Activated T-cell treated with anti-CD3 and anti-CD28 coated beads, Interleukin-2, amount 50 U/mL, for 24 hours (primary cell): ENCODE measurements at regions not wholly inside any gene's neighbourhood (a gene's known extent, or its start where the extent isn't known, plus 50 kb on each side); places are given as distances from the start of the nearest gene placed in this dataset.

ENCODE experiments used
- DNase-seq: peaks from one replicate; pipeline ENCODE4 v3.0.0-alpha.2; 2020
- H3K27ac Mint-ChIP-seq: 2 replicates; pipeline ENCODE4 v1.8.0; 2020; ENCODE audit warnings: mild to moderate bottlenecking, mixed read lengths
- H3K27me3 Mint-ChIP-seq: 2 replicates; pipeline ENCODE4 v1.8.0; 2020; ENCODE audit warnings: mixed read lengths
- H3K36me3 Mint-ChIP-seq: 2 replicates; pipeline ENCODE4 v1.8.0; 2020; ENCODE audit warnings: low read depth, mixed read lengths
- H3K4me1 Mint-ChIP-seq: 2 replicates; pipeline ENCODE4 v1.8.0; 2020; ENCODE audit warnings: low read depth, mixed read lengths
- H3K4me3 Mint-ChIP-seq: 2 replicates; pipeline ENCODE4 v1.8.0; 2020; ENCODE audit warnings: mild to moderate bottlenecking, moderate library complexity, mixed read lengths
- H3K9me3 Mint-ChIP-seq: 2 replicates; pipeline ENCODE4 v1.8.0; 2020; ENCODE audit warnings: mixed read lengths

GRCh38 chr14:55734731-55735130, 154.7 kb downstream of the KTN1 start:
- H3K36me3 Mint-ChIP-seq: no peaks in the 10 kb centered on the region
- H3K27ac Mint-ChIP-seq: no peak overlapping the region
- no peaks in the 10 kb centered on the region for H3K27me3 Mint-ChIP-seq
- H3K4me3 Mint-ChIP-seq: no peak overlapping the region
- no peaks in the 10 kb centered on the region for H3K4me1 Mint-ChIP-seq
- DNase-seq: no peak
- peaks cover 5% of the 10 kb centered on the region for H3K9me3 Mint-ChIP-seq

- H3K27ac Mint-ChIP-seq: no peak overlapping the region
- no peak for DNase-seq
Measured at GRCh38 chr14:55739967-55740648, 160.1 kb downstream of the KTN1 start.

GRCh38 chr14:55740649-55740989, 160.6 kb downstream of the KTN1 start:
- no peak overlapping the region for H3K4me3 Mint-ChIP-seq
- H3K27me3 Mint-ChIP-seq: no peaks in the 10 kb centered on the region
- DNase-seq: no peak
- no peaks in the 10 kb centered on the region for H3K4me1 Mint-ChIP-seq
- H3K9me3 Mint-ChIP-seq: peaks cover 4% of the 10 kb centered on the region
- H3K27ac Mint-ChIP-seq: no peak overlapping the region
- no peaks in the 10 kb centered on the region for H3K36me3 Mint-ChIP-seq

More at GRCh38 chr14:55739967-55740648, 160.1 kb downstream of the KTN1 start:
- Mint-ChIP-seq H3K4me3 (no peak overlapping the region), H3K27me3 (no peaks in the 10 kb centered on the region), H3K4me1 (no peaks in the 10 kb centered on the region), H3K36me3 (no peaks in the 10 kb centered on the region), H3K9me3 (peaks cover 5% of the 10 kb centered on the region)

GRCh38 chr14:55741240-55741639, 161.2 kb downstream of the KTN1 start:
- H3K27me3 Mint-ChIP-seq: no peaks in the 10 kb centered on the region
- no peaks in the 10 kb centered on the region for H3K4me1 Mint-ChIP-seq
- H3K27ac Mint-ChIP-seq: no peak overlapping the region
- no peaks in the 10 kb centered on the region for H3K9me3 Mint-ChIP-seq
- no peak overlapping the region for H3K4me3 Mint-ChIP-seq
- no peak for DNase-seq
- H3K36me3 Mint-ChIP-seq: no peaks in the 10 kb centered on the region

GRCh38 chr14:55743551-55743950, 163.5 kb downstream of the KTN1 start:
- Mint-ChIP-seq H3K27ac (no peak overlapping the region), H3K36me3 (no peaks in the 10 kb centered on the region), H3K4me1 (no peaks in the 10 kb centered on the region), H3K27me3 (no peaks in the 10 kb centered on the region), H3K4me3 (no peak overlapping the region), H3K9me3 (no peaks in the 10 kb centered on the region)
- no peak for DNase-seq

- H3K36me3 Mint-ChIP-seq: no peaks in the 10 kb centered on the region
- no peaks in the 10 kb centered on the region for H3K4me1 Mint-ChIP-seq
Measured at GRCh38 chr14:55744321-55744720, 164.3 kb downstream of the KTN1 start.

GRCh38 chr14:55745906-55746305, 165.9 kb downstream of the KTN1 start:
- H3K4me3 Mint-ChIP-seq: no peak overlapping the region
- no peaks in the 10 kb centered on the region for H3K36me3 Mint-ChIP-seq
- no peaks in the 10 kb centered on the region for H3K4me1 Mint-ChIP-seq
- no peak overlapping the region for H3K27ac Mint-ChIP-seq
- H3K9me3 Mint-ChIP-seq: no peaks in the 10 kb centered on the region
- DNase-seq: no peak
- no peaks in the 10 kb centered on the region for H3K27me3 Mint-ChIP-seq

More at GRCh38 chr14:55744321-55744720, 164.3 kb downstream of the KTN1 start:
- no peaks in the 10 kb centered on the region for H3K27me3 Mint-ChIP-seq
- H3K4me3 Mint-ChIP-seq: no peak overlapping the region
- H3K9me3 Mint-ChIP-seq: no peaks in the 10 kb centered on the region
- DNase-seq: no peak
- no peak overlapping the region for H3K27ac Mint-ChIP-seq

GRCh38 chr14:55746558-55746957, 166.6 kb downstream of the KTN1 start:
- no peak for DNase-seq
- no peak overlapping the region for H3K27ac Mint-ChIP-seq
- no peaks in the 10 kb centered on the region for H3K36me3 Mint-ChIP-seq
- no peaks in the 10 kb centered on the region for H3K4me1 Mint-ChIP-seq
- no peak overlapping the region for H3K4me3 Mint-ChIP-seq
- H3K27me3 Mint-ChIP-seq: no peaks in the 10 kb centered on the region
- H3K9me3 Mint-ChIP-seq: no peaks in the 10 kb centered on the region

GRCh38 chr14:55747186-55747585, 167.2 kb downstream of the KTN1 start:
- Mint-ChIP-seq H3K4me3 (no peak overlapping the region), H3K4me1 (no peaks in the 10 kb centered on the region), H3K27me3 (no peaks in the 10 kb centered on the region), H3K27ac (no peak overlapping the region), H3K36me3 (no peaks in the 10 kb centered on the region), H3K9me3 (no peaks in the 10 kb centered on the region)
- no peak for DNase-seq

GRCh38 chr14:55749201-55749812, 169.3 kb downstream of the KTN1 start:
- peaks cover 4% of the 10 kb centered on the region for H3K27me3 Mint-ChIP-seq
- no peaks in the 10 kb centered on the region for H3K9me3 Mint-ChIP-seq
- no peak overlapping the region for H3K27ac Mint-ChIP-seq
- H3K36me3 Mint-ChIP-seq: no peaks in the 10 kb centered on the region
- DNase-seq: no peak
- H3K4me3 Mint-ChIP-seq: no peak overlapping the region
- no peaks in the 10 kb centered on the region for H3K4me1 Mint-ChIP-seq

GRCh38 chr14:55749946-55750345, 169.9 kb downstream of the KTN1 start:
- no peaks in the 10 kb centered on the region for H3K36me3 Mint-ChIP-seq
- H3K27ac Mint-ChIP-seq: no peak overlapping the region
- no peaks in the 10 kb centered on the region for H3K4me1 Mint-ChIP-seq
- H3K27me3 Mint-ChIP-seq: peaks cover 4% of the 10 kb centered on the region
- no peak overlapping the region for H3K4me3 Mint-ChIP-seq
- no peak for DNase-seq
- H3K9me3 Mint-ChIP-seq: no peaks in the 10 kb centered on the region

- H3K27me3 Mint-ChIP-seq: peaks cover 4% of the 10 kb centered on the region
- no peaks in the 10 kb centered on the region for H3K36me3 Mint-ChIP-seq
- H3K9me3 Mint-ChIP-seq: no peaks in the 10 kb centered on the region
- no peak overlapping the region for H3K4me3 Mint-ChIP-seq
- no peaks in the 10 kb centered on the region for H3K4me1 Mint-ChIP-seq
- H3K27ac Mint-ChIP-seq: no peak overlapping the region
- no peak for DNase-seq
Measured at GRCh38 chr14:55752580-55753390, 172.8 kb downstream of the KTN1 start.

GRCh38 chr14:55754471-55754870, 174.5 kb downstream of the KTN1 start:
- Mint-ChIP-seq H3K9me3 (no peaks in the 10 kb centered on the region), H3K4me1 (no peaks in the 10 kb centered on the region), H3K27ac (no peak overlapping the region), H3K27me3 (peaks cover 4% of the 10 kb centered on the region), H3K4me3 (no peak overlapping the region), H3K36me3 (no peaks in the 10 kb centered on the region)
- DNase-seq: no peak

GRCh38 chr14:55754871-55755270, 174.9 kb downstream of the KTN1 start:
- Mint-ChIP-seq H3K36me3 (no peaks in the 10 kb centered on the region), H3K4me3 (no peak overlapping the region), H3K27ac (no peak overlapping the region), H3K4me1 (no peaks in the 10 kb centered on the region), H3K9me3 (no peaks in the 10 kb centered on the region), H3K27me3 (peaks cover 4% of the 10 kb centered on the region)
- DNase-seq: no peak

- no peaks in the 10 kb centered on the region for H3K4me1 Mint-ChIP-seq
- H3K27me3 Mint-ChIP-seq: peaks cover 4% of the 10 kb centered on the region
- no peak overlapping the region for H3K27ac Mint-ChIP-seq
- no peaks in the 10 kb centered on the region for H3K36me3 Mint-ChIP-seq
- H3K9me3 Mint-ChIP-seq: no peaks in the 10 kb centered on the region
- H3K4me3 Mint-ChIP-seq: no peak overlapping the region
- no peak for DNase-seq
Measured at GRCh38 chr14:55756078-55756477, 176.1 kb downstream of the KTN1 start.
